ENCODE measurements at regions not wholly inside any gene's neighbourhood (a gene's known extent, or its start where the extent isn't known, plus 50 kb on each side); places are given as distances from the start of the nearest gene placed in this dataset.

DNA sequence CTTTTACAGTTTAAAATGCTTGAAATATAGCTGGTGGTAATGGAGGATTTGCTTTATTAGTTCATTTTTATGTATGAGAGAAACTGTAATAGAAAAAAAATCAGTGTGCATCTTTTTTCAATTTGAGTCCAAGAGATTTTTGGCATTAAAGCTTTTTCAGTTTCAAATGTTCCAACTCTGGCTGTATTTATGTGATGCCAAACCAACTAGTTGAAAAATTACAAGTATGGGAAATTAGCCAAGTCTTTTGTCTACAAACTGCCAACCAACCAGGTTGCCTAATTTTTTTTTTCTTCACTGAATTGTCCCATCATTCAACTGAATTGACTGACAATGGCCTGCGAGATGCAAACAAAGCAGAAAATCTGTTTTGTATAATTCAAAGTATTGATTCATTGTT, 95.7 kb downstream of the ICOS start:
- Histone ChIP-seq H3K4me3 (no peak overlapping the region), H3K9me3 (replicated peaks) (no peaks in the 10 kb centered on the region; the same call in 1 of the 2 replicates), H3K27me3 (no peaks in the 10 kb centered on the region), H3K27ac (no peak overlapping the region), H3K36me3 (no peaks in the 10 kb centered on the region), H3K4me1 (peaks cover 5% of the 10 kb centered on the region)
- no peak for DNase-seq

DNA sequence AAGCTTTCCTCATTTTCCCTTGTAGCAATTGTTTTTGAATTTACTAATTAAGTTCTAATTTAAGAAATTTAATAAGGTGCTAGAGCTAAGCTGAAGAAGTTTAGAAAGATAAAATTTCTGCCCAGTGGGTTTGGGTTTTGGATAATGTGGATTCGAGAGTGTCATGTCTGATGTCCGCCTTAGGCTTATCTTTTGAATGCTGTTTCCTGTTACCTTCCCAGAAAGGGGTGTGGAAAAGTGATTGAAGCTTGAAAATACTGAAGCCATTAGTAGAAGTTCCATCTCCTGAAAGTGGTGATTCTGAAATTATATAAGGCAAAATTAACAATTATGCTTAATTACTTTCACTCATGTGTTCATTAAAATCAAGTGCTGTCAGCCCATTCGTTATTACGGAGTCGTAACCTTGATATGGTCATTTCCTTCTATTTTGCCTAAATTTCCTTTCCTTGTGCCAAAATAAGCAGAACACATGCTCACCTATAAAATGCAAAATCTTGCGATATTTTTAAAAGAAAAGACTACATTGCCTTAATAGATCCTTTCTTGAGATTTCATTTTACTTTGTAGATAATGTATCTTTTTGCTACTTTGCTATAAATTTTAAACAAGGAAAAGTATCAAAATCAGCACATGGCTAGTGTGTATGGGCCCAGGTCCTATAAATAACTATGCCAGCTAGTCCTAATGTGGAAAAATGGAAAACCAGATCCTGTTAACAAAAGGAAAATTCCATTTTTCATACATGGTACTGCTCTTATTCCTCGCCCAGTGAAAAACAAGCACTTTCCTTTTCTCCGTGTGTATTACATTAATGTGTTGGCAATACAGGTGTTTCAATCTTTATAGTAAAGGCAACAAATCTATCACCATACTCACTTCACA, 97.3 kb downstream of the ICOS start:
- H3K4me1 ChIP-seq = no peaks in the 10 kb centered on the region; the same call in 1 of the 2 replicates
- no peak for DNase-seq
- no peaks in the 10 kb centered on the region for H3K27me3 ChIP-seq
- no peak overlapping the region for H3K4me3 ChIP-seq
- no peaks in the 10 kb centered on the region for H3K36me3 ChIP-seq
- no peak overlapping the region for H3K27ac ChIP-seq
- H3K9me3 ChIP-seq (replicated peaks) = no peaks in the 10 kb centered on the region; the same call in 1 of the 2 replicates

DNA sequence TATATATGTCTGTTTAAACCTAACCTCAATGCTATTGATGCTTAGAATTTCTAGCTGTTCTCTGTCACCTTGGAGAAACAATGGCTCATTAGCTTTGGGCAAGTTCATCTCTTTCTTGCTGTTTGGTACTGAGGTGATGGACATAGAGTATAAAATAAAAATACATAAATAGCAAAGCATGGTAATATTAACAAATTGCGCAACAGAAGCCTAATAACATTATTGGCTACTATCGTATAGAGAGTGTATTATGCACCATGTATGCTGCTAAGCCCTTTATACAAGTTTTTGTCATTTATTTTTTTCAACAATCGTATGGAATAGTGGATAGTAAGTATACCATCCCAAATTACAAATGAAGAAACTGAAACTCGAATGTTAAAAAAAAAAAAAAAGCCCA, 100.1 kb downstream of the ICOS start:
- no peaks in the 10 kb centered on the region for H3K36me3 ChIP-seq
- no peaks in the 10 kb centered on the region; the same call in 1 of the 2 replicates for H3K4me1 ChIP-seq
- no peak overlapping the region for H3K27ac ChIP-seq
- no peak overlapping the region for H3K4me3 ChIP-seq
- H3K27me3 ChIP-seq = no peaks in the 10 kb centered on the region
- no peak for DNase-seq
- no peaks in the 10 kb centered on the region for H3K9me3 ChIP-seq (replicated peaks)

DNA sequence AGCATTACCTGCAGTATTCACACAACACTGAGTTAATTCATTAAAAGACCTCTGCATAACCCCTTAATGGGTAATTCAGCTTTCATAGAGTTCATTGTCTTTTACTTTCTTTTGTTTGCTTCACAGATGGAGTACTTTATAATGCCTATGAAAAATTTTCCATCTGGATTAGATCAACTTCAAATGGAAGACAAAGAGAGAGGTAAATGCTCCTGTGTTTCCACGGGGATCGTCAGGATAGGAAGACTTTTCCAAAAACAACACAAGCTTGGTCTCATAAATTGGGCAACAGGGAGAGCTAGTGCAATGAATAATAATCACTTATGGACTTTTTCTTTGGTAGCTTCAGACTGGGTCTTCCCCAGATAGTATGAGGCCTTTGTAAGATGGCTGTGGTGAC, 100.7 kb downstream of the ICOS start:
- H3K27me3 ChIP-seq = no peaks in the 10 kb centered on the region
- no peaks in the 10 kb centered on the region for H3K36me3 ChIP-seq
- no peaks in the 10 kb centered on the region for H3K4me1 ChIP-seq
- no peaks in the 10 kb centered on the region for H3K9me3 ChIP-seq (replicated peaks)
- DNase-seq = no peak
- H3K27ac ChIP-seq = no peak overlapping the region
- no peak overlapping the region for H3K4me3 ChIP-seq

DNA sequence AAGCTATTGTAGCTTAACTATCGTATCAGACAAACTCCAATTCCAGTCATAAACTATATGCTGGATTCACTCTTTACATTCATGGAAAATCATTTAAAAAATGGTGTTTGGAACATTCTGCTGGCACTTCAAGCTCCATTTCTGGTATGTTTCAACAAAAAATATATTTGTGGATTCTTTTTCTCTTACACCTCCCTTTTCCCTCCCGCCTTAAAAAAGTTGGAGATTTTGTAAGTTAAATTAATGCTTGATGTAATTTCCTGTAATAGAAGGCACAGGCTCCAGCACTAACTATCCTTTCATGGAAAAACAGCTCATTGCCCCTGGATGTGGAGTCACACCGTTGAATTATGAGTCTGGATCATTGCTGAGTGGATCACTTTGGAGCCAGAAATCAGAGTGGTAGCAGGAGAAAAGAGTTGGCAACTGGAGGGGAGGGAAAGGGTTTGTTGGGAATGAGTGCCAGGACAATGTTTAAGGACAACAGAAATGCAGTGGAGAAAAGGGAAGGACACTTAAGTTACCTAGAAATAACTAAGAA, 102.8 kb downstream of the ICOS start:
- H3K27ac ChIP-seq = no peak overlapping the region
- no peak overlapping the region for H3K4me3 ChIP-seq
- no peaks in the 10 kb centered on the region for H3K27me3 ChIP-seq
- H3K4me1 ChIP-seq = no peaks in the 10 kb centered on the region
- H3K9me3 ChIP-seq (replicated peaks) = no peaks in the 10 kb centered on the region
- no peak for DNase-seq
- no peaks in the 10 kb centered on the region for H3K36me3 ChIP-seq

DNA sequence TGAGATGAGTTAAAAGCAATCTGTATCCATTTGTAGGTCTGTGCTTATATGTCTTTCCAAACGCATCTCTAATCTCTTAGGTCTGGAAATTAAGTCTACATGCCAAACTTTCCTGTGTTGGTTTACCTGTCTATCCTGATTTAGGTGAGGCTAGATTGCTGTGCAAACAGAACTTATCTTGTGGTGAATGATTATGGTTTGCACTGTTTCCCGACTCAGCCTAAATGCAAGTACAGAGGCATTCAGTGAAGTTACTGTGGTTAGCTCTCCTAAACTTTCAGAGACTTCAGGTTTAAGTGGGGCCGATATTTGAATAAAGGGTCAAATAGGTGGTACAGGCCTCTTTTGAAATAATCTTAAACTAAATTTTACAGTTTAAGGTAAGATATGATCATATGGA, 103.5 kb downstream of the ICOS start:
- H3K4me3 ChIP-seq = no peak overlapping the region
- H3K4me1 ChIP-seq = no peaks in the 10 kb centered on the region
- no peaks in the 10 kb centered on the region for H3K9me3 ChIP-seq (replicated peaks)
- no peaks in the 10 kb centered on the region for H3K27me3 ChIP-seq
- DNase-seq = no peak
- H3K27ac ChIP-seq = no peak overlapping the region
- H3K36me3 ChIP-seq = no peaks in the 10 kb centered on the region

DNA sequence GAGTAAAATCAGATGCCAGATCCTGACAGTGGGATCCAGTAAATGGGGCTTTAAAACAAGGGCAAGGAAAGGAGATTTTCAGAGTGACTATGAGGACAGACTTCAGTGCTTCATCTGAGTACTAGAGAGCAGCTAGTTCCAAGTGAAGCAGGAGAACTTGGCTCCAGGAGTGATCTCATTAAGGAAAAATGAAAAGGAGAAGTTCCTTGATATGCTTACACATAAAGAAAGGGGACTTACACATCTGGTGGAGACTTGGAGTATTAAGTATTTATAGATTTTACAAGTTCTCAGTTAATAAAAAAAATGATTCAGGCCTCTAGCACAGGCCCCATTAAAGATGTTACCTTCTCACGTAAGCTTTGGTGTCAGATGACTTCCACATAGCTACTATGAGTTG, 105.8 kb downstream of the ICOS start:
- Histone ChIP-seq H3K27me3 (no peaks in the 10 kb centered on the region), H3K9me3 (replicated peaks) (no peaks in the 10 kb centered on the region), H3K27ac (no peak overlapping the region), H3K4me1 (no peaks in the 10 kb centered on the region), H3K4me3 (no peak overlapping the region), H3K36me3 (no peaks in the 10 kb centered on the region)
- DNase-seq = no peak

DNA sequence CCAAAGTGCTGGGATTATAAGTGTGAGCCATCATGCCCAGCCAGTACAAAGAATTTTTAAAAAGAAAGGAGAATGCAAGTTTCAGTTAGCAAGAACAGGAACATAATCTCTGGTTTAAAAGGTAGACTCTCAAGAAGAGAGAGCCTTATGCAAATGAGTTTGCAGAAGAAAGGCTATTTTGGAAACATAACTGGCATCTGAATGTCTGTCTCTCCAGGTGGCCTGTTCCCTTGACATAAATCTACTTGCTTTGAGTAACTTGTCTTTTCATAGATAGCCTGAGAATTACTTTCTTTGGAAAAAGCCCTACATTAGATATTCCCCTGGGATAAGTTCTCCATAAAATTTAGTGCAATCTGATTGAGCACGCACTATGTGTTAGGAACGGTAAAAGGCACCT, 109.6 kb downstream of the ICOS start:
- H3K27ac ChIP-seq = no peak overlapping the region
- H3K36me3 ChIP-seq = no peaks in the 10 kb centered on the region
- no peaks in the 10 kb centered on the region for H3K9me3 ChIP-seq (replicated peaks)
- no peak for DNase-seq
- no peaks in the 10 kb centered on the region for H3K27me3 ChIP-seq
- no peak overlapping the region for H3K4me3 ChIP-seq
- 0 out of 2 replicates have a peak, but pooled peaks cover 3% of the 10 kb centered on the region for H3K4me1 ChIP-seq

DNA sequence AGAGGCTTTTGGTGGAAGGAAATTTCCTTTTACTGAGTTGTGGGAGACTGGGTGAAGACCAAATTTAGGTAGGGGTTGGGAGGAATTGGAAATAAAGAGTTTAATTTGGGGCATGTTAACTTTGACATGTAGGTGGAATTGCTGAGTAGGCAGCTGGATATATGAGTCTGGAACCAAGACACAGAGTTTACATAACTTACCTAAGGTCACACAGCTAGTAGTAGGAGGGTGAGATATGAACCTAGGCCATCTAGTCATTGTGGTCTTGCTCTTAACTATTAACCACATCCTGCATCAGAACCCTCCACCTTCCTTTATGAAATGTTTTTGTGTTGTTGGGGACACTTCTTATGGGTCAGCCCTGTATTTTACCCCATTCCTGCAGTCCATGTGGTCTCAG, 113.1 kb downstream of the ICOS start:
- no peaks in the 10 kb centered on the region for H3K36me3 ChIP-seq
- DNase-seq = no peak
- H3K4me3 ChIP-seq = no peak overlapping the region
- no peak overlapping the region for H3K27ac ChIP-seq
- no peaks in the 10 kb centered on the region for H3K9me3 ChIP-seq (replicated peaks)
- H3K4me1 ChIP-seq = 0 out of 2 replicates have a peak, but pooled peaks cover 3% of the 10 kb centered on the region
- H3K27me3 ChIP-seq = no peaks in the 10 kb centered on the region

DNA sequence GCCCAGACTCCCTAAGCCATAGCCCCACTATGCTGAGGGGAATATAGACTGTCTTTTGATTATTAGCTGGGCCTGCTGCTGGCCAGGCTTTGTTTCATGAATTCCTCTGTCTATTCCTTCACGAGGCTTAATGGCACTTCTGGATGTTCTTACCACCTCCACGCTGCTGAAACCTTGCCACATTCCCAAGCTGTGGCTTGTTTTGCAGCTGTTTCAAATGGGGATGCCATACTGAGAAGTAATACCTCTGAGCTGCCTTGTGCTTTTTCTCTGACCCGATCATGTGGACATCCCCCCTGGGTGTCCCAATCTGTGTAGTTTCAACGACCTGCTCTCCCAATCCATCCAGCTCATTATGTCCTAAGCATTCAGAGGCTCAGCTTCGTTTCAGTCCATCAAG, 114.1 kb downstream of the ICOS start:
- Histone ChIP-seq H3K27me3 (no peaks in the 10 kb centered on the region), H3K9me3 (replicated peaks) (no peaks in the 10 kb centered on the region), H3K4me3 (no peak overlapping the region), H3K27ac (no peak overlapping the region), H3K36me3 (no peaks in the 10 kb centered on the region), H3K4me1 (0 out of 2 replicates have a peak, but pooled peaks cover 3% of the 10 kb centered on the region)
- DNase-seq = peak; percentile 37 to 49

DNA sequence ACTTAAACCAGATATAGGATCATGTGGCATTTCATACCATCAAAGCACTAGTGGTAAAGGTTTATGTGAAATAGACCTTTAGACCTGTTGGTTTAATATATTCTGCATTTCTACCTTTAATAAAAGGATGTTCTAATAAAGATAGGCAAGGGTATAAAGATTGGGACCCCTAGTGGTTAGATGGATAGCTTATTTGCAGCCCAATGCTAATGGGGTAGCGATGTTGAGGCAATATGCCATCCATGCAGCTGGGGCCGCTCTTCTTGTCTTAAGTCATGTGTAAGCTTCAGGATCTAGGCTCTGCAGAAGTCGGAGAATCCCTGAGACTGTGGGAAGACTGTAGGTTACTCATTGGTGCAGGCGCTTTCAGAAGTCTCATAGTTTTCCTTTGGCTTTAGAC, 114.9 kb downstream of the ICOS start:
- H3K9me3 ChIP-seq (replicated peaks) = no peaks in the 10 kb centered on the region
- no peaks in the 10 kb centered on the region for H3K27me3 ChIP-seq
- no peak for DNase-seq
- H3K36me3 ChIP-seq = no peaks in the 10 kb centered on the region
- H3K4me1 ChIP-seq = 0 out of 2 replicates have a peak, but pooled peaks cover 3% of the 10 kb centered on the region
- H3K4me3 ChIP-seq = no peak overlapping the region
- H3K27ac ChIP-seq = no peak overlapping the region

DNA sequence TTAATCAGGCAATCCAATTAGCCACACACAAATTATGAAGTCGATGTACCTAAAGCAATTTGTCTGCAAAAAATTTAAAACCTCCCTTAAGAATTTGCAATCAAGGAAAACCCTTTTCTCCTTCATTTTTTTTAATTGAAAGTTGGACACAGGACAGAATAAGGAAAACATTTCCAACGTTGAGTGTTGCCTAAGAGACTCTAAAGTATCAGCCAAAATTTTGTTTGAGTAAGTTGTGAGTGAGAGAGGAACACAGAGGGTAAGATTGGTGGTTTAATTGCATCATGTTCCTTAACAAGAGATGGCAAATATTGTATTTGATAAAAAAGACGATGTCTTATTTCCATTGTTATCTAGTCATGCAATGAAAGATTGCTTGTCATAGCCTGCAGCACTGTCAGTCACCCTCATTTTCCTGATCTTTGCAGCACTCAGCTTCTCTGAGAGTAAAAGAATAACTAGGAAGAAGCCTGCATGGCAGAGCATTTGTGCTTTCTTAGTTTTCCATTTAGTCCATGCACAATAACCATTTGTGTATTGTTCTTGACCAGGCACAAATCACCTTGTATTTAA, 115.5 kb downstream of the ICOS start:
- H3K9me3 ChIP-seq (replicated peaks) = no peaks in the 10 kb centered on the region
- H3K36me3 ChIP-seq = no peaks in the 10 kb centered on the region
- H3K27ac ChIP-seq = no peak overlapping the region
- no peak for DNase-seq
- H3K4me3 ChIP-seq = no peak overlapping the region
- 0 out of 2 replicates have a peak, but pooled peaks cover 3% of the 10 kb centered on the region for H3K4me1 ChIP-seq
- H3K27me3 ChIP-seq = no peaks in the 10 kb centered on the region

DNA sequence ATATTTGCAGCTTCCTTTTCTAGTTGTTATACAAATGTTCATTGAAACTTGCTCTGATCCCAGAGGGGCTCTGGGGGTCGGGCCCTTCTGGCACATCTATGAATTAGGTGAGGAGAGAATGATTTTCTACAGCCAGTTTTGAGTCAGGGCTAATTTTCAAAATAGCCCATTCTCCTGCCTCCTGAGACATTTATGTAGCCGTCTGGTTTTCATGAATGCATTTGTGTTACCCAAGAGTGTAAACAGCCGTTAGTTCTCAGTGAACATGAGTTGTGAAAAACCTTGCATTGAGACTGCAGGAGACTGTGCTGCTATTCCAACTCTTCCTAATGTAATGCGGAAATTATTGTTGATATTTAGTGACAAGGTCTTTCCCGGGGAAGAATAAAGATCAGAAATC, 122.5 kb downstream of the ICOS start:
- Histone ChIP-seq H3K4me3 (no peak overlapping the region), H3K36me3 (no peaks in the 10 kb centered on the region), H3K9me3 (replicated peaks) (no peaks in the 10 kb centered on the region), H3K27me3 (no peaks in the 10 kb centered on the region), H3K27ac (no peak overlapping the region), H3K4me1 (no peaks in the 10 kb centered on the region)
- no peak for DNase-seq

DNA sequence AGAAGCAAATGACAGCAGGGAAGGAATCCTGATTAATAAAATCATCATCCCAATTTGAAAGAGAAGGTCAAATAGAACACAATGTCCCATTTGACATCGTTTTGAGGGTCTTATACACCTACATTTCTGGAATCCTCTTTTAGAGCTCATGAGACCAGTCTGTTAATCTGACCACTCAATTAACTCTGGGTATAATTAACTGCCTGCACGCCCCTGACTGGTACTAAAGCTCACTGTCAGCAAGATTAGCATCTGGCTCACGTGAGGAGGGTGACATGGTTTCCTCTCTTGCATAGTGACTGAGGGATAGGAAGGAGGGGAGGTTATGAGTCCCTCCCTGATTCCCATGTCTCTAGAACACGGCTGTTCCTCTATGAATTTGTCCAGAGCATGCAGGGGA, 124.3 kb downstream of the ICOS start:
- Histone ChIP-seq H3K27ac (no peak overlapping the region), H3K4me1 (no peaks in the 10 kb centered on the region), H3K36me3 (no peaks in the 10 kb centered on the region), H3K27me3 (no peaks in the 10 kb centered on the region), H3K9me3 (replicated peaks) (no peaks in the 10 kb centered on the region), H3K4me3 (no peak overlapping the region)
- no peak for DNase-seq

DNA sequence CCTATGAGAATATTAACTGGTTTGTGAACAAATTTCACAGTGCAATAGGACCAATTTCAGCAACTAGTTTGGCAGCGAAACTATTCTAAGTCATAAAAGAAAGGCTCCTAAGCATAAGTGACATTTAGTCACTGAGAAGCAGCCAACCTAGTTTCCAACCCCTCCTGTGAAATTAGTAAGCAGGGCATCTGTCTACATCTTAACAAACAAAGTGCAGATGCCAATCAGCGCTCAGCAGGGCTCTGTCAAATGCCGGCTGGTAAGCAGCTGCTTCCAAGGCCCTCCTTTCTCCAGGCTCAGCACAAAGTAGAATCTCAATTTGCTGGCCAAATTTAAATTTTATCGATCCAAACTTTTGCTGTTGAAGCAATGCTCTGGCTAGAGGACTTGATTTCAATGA, 124.7 kb downstream of the ICOS start:
- Histone ChIP-seq H3K4me3 (no peak overlapping the region), H3K4me1 (no peaks in the 10 kb centered on the region), H3K9me3 (replicated peaks) (no peaks in the 10 kb centered on the region), H3K36me3 (no peaks in the 10 kb centered on the region), H3K27me3 (no peaks in the 10 kb centered on the region), H3K27ac (no peak overlapping the region)
- no peak for DNase-seq

Measured in SJCRH30 (cell line).